ENCODE measurements at regions not wholly inside any gene's neighbourhood (a gene's known extent, or its start where the extent isn't known, plus 50 kb on each side); places are given as distances from the start of the nearest gene placed in this dataset.

DNA sequence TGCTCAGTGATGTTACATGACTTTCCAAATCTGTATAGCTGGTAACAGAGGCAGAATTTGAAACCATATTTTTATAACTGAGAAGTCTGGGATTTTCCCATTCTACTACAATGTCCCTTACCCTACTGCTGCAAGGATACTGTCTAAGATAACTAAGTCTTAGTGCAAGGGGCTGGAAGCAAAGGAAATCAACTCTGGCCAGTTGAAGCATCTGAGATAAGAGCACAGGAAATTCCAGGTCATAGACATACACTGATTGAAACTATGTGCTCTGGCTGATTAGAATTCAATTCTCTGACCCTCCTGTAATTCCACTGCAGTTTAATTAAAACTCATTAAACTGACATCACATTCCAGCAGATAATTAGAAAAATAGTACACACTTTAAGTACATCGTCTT lies 267.7 kb upstream of the C1orf87 start:
- TF ChIP-seq POLR2A (IDR thresholded peaks at IDR 0.05; ENCODE audit: low read depth, low read length) (no peak), TAF1 (IDR thresholded peaks at IDR 0.05; ENCODE audit: borderline replicate concordance, low read depth, low read length) (no peak)

All from GM12892 (cell line).